HTR-8/SVneo (cell line): ENCODE measurements at regions not wholly inside any gene's neighbourhood (a gene's known extent, or its start where the extent isn't known, plus 50 kb on each side); places are given as distances from the start of the nearest gene placed in this dataset.

Source experiments
- DNase-seq: peaks from one replicate; pipeline ENCODE4 v3.0.0; 2011; ENCODE audit warnings: low spot score, mixed read lengths; ENCODE audit not compliant: insufficient read length
- FAIRE-seq: peaks from 2 replicates; lab custom pipeline; 2011; peaks lifted over from hg19 to GRCh38; lab: Jason Lieb, UNC

- FAIRE-seq (no peak), DNase-seq (no peak)
These were observed 265.7 kb downstream of the ZNF536 start for GRCh38 chr19:30637926-30638325.

GRCh38 chr19:30634996-30635975 is 263.1 kb downstream of the ZNF536 start:
- no peak for FAIRE-seq

GRCh38 chr19:30634131-30634830 is 262.1 kb downstream of the ZNF536 start:
- no peak for DNase-seq
- no peak for FAIRE-seq

More at GRCh38 chr19:30634996-30635975, 263.1 kb downstream of the ZNF536 start:
- DNase-seq, result no peak

GRCh38 chr19:30631033-30631370 is 258.8 kb downstream of the ZNF536 start:
- no peak for FAIRE-seq
- no peak for DNase-seq

GRCh38 chr19:30630289-30631032 is 258.3 kb downstream of the ZNF536 start:
- DNase-seq (no peak), FAIRE-seq (no peak)

- FAIRE-seq (no peak), DNase-seq (no peak)
These were observed 256.9 kb downstream of the ZNF536 start for GRCh38 chr19:30629086-30629485.

- DNase-seq (no peak), FAIRE-seq (no peak)
These were observed 254.4 kb downstream of the ZNF536 start for GRCh38 chr19:30626626-30626966.

GRCh38 chr19:30625947-30626625 is 253.9 kb downstream of the ZNF536 start:
- DNase-seq (no peak), FAIRE-seq (no peak)

GRCh38 chr19:30622276-30622675 is 250.1 kb downstream of the ZNF536 start:
- FAIRE-seq (no peak), DNase-seq (no peak)

GRCh38 chr19:30621326-30621920 is 249.2 kb downstream of the ZNF536 start:
- DNase-seq (no peak), FAIRE-seq (no peak)

- DNase-seq (no peak), FAIRE-seq (no peak)
These were observed 248.2 kb downstream of the ZNF536 start for GRCh38 chr19:30620354-30620753.

GRCh38 chr19:30609656-30610270 is 237.6 kb downstream of the ZNF536 start:
- DNase-seq (no peak), FAIRE-seq (no peak)

GRCh38 chr19:30608471-30608870 is 236.3 kb downstream of the ZNF536 start:
- no peak for DNase-seq
- FAIRE-seq, result no peak
